CD4-positive, alpha-beta T cell treated with Interleukin-4 for 4 hours (primary cell): ENCODE measurements at regions not wholly inside any gene's neighbourhood (a gene's known extent, or its start where the extent isn't known, plus 50 kb on each side); places are given as distances from the start of the nearest gene placed in this dataset.

Experiments used
- DNase-seq: peaks from one replicate; pipeline ENCODE4 v3.0.0-alpha.2; 2020

DNA sequence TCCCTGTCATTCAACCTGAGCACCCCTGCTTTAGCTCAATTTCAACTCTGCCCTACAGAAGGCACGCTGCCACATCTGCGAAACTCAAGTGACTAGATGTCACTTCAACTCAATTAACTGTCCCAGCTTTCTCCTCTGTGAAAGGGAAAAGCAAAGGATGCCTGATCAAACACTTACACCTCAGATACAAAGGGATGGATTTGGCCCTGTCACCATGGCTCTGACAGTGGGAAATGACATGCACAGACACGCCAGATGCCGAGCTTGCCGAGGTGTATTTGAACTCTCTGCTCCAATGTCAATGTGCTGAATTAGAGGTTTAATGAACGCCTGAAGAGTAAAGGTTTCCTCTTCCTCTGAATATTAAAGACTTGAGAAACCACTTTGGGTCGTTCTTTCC, 481.1 kb downstream of the CBLN2 start:
- no peak for DNase-seq

DNA sequence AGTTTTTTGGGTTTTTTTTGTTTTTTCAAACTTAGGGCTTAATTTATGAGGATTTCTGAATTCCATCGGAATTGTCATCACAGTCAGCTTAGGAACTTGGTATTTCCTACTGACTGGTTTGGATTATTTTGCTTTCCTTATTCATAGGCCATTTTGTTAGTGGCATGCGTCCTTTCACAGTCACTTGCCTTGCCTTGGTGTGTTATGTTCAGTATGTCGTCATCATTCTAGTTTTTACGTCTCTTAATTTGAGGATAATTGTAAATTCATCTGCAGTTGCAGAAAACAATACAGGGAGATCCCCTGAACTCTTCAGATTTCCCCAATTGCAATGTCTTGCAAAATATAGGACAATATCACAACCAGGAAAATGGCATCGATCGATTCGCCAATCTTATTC, 485.3 kb downstream of the CBLN2 start:
- DNase-seq = no peak

DNA sequence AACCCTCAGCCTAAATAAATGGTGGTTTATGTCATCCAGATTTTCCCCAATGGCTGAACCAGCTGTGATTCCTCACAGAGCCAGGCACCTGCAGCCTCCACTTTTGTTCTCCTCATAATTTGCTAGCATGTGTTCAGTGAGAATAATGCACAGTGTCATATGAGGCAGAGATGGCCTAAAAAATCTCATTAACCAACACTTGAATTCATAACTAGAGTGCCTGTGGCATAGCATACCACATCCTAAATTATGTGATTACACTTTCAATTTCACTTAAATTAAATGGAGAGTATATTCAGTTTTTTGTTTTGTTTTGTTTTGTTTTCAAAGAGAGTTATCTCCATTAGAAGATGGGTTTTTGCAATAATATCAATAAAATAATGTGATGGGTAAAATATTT, 488.0 kb downstream of the CBLN2 start:
- DNase-seq = no peak

DNA sequence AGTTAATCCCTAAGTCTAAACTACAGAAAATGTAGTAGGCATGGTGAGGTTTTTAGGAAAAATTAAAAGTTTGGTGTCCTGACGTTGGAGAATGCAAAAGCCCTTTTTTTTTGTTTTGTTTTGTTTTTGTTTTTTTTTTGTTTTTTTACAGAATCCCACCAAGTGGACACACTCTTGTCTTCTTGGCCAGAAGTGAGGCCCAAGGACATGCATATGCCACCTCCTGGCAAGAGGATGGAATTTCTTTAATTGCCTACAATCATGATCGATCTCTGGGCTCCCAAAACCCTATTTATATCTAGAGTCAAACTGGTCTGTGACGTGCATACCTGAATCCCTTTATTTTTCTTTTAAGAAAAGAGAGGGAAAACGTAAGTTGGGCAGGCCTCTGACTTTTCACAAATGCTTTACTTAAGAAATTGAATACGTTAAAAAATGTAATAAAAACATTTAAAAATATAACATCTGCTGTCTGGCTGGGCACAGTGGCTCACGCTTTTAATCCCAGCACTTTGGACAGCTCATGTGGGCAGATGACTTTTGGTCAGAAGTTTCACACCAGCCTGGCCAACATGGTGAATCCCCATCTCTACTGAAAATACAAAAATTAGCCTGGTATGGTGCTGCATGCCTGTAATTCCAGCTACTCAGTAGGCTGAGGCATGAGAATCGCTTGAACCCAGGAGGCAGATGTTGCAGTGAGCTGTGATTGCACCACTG, 502.7 kb downstream of the CBLN2 start:
- DNase-seq = no peak

DNA sequence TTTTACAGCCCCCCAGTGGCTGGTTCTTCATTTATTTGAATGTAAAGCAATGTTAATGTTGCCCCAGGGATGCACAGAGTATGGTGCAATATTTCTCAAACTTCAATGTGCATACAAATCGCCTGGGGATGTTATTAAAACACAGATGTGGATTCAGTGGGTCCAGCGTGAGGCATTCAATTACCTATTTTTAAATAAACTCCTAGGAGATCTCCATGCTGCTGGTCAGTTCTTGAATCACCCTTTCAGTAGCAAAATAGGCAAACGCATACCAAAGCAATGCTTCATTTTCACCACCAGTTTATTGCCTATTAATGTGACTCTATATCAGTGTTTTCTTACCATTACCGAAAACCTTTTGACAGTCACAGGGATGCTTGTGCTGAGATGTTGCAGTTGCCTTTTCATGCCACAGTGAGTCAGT, 530.7 kb downstream of the CBLN2 start:
- no peak for DNase-seq

DNA sequence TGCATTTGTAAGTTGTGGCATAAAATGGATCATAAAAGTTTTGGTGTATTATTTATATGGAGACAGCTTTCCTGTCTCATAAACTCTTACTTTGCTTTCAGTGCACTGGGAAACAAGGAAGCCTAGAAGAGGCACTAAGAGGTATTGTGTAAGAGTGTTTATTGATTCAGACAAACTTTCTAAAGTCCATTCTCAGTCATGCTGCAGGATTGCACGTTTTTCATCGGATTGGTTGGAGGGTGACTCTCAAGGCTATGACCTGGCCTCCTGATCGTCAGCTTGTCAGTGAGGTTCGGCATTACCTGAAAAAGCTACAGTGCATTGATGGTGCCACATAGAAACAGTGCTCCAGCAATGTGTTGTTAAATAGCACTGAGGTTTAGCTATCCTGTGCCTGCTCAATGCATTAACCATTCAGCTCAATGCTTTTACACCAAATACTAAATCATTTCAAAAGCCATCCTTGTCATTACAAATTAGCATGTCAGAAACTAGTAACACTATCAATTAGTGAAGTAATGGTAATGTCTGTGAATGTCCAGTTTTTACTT, 545.5 kb downstream of the CBLN2 start:
- no peak for DNase-seq

DNA sequence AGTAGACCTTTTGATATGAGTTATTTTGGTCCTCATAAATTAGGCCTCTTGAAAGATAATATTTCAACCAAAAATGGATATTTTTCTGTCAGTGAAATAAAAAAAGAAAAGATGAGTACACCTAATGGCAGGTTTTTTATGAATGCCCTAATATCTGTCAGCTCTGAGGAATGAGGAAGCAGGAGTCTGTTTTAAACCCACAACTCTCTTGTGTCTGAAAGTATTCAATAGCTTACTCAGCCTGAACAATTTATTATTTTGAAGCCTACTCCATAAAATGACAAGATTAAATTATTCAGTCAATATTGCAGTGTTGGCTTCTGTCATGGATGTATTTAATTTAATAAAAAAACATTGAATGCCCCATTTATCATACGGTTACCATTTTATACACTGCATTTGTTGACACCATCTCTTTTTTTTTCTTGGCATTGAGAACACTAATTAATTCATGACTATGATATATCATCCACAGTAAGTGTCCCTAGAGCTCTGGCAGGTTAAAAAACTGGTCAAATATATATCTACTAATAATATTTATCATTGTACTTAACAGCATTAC, 548.2 kb downstream of the CBLN2 start:
- no peak for DNase-seq

DNA sequence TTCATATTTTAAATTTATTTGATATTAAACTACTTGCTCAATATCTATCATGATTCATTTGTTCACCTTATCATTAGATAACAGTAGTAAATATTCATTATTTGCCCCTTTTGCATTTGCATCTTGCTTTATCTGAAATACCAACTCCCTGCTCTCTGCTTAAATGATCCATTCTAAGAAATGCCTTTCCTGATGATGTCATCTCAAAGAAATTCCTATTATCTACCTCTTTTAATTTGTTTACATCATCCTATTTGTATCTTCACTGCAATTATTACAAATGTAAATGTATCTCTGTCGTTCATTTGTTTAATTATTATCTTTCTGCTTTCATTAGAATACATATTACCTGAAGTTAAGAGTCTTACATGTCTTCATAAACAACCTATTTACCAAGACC, 549.9 kb downstream of the CBLN2 start:
- DNase-seq = no peak

DNA sequence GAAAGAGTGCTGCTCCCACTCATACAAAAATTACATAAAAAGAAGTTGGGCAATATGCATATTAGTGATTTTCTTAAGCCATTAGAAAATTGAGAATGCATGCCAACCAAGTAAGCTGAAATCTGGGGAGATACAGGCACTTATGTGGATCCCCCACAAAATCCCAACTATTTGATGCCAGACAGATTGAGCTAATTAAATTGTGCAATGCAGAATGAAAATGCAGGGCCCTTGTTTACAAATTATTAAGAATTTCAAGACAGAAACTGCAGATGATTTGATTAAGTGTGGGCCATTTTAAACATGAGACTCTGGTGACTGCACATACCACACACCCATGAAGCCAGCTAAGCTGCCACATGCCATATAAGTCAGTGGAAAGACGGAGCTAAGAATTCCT, 554.5 kb downstream of the CBLN2 start:
- no peak for DNase-seq

DNA sequence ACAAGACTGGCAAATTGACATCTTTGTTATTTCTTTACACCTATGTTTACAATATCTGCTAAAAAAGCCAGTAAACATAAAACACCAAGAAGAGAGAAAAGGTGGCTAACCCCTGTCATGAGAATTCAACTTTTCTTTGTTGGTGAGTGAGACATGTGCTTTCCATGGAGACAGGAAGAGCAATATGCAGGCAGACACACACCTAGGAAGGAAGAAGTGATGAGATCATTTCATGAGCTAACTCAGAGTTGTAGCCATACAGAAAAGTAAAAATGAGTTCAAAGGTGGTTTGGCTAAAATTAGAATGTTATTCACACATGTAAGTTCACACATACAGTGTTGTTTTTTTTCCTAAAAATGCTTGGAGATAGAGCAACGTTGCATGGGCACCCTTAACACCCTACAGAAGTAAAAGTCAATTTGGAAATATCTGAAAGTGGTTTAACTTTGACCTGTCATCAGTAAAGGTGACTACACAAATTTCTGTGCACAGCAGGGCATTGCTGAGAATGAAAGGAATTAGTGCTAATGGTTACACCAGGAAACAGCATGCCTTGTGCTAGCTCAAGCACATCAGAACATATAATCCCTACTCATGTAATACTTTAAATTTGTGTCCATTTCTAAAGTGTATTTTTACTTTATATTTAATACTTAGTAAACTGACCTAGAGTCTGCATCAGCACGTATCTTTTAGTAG, 557.6 kb downstream of the CBLN2 start:
- no peak for DNase-seq

DNA sequence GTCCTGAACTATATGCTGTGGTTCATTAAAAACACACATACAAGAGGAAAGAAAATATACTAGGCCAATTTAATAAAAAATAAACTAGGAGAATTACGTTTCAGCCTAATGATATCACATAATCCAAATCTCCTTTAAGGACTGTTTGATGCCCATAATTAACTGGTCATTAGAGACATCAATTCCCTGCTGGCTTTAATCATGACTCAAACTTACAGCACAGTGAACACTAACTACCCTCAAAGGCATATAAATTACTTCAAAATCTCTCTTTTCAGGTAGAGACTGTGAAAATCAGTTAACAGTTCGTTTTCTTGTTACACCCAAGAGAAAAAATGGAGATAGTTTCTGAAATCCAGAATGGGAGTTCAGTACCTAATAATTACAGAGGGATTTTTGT, 567.4 kb downstream of the CBLN2 start:
- DNase-seq = no peak

DNA sequence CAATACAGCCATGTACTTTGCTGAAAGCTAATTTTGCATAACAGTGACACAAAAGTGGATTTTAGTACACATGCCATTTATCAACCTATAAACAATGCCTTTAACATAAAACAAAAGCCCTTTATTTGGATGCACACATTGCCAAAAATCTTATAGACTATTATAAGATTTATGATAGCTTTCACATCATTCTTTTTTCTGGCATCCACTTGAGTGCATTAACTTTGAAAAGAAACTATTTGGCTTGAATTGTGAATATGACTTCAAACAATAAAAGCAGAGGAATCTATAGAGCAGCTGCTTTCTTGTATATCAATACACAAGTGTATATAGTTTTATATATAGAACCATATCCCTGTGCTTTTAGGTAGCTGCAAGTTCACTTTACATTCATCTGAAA, 577.4 kb downstream of the CBLN2 start:
- DNase-seq = no peak

DNA sequence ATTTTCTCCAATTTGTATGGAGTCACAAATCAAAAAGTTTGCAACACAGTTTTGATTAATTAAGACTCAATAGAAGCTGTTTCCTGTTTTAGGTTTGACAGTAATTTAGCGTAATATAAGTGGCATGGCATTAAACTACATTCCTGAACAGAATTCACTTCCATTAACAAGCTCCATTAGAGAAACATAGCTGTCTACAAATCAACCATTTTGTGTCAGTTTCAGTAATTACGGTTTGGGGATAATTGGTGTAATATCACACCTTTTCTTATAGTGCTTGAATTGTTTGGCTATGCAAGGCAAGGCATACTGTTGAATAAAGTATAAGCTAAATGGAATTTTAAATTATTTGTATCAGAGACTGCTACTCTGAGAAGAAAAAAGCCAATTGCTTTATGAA, 585.5 kb downstream of the CBLN2 start:
- DNase-seq = no peak

DNA sequence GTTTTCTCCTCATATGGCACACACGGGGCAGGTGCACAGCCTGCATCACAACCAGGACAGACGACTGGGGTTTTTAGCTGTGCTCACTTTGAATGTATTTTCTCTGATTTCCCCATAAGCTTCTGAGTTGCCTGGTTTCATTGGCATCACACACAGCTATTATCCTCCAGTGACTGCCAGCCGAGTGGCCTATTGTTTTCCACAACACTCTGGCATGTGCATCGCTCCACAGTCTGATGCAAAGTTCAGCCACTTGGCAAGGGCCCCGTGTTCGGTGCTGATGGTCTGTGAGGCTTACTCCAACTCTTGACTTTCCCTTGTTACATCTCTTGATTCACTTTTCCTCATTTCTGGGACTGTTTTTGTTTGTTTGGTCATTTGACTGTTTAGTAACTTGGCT, 593.1 kb downstream of the CBLN2 start:
- no peak for DNase-seq

DNA sequence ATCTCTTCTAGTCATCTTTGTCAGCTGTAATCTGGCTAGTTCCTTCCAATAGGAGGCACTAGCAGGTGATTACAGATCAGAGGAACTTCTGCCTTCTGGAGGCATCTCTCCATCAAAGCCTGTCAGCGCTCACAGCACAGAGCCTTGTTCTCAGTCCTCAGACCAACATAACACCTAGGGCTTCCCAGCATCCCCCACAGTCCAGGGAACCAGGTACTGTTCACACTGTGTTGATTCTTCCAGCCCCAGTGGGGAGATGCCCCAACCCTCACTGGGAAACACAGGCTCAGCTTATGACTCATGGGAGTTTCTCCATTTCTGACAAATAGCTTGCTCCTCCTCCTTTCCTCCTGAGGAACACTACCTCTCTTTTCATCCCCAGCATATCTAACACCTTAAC, 601.7 kb downstream of the CBLN2 start:
- DNase-seq = no peak

DNA sequence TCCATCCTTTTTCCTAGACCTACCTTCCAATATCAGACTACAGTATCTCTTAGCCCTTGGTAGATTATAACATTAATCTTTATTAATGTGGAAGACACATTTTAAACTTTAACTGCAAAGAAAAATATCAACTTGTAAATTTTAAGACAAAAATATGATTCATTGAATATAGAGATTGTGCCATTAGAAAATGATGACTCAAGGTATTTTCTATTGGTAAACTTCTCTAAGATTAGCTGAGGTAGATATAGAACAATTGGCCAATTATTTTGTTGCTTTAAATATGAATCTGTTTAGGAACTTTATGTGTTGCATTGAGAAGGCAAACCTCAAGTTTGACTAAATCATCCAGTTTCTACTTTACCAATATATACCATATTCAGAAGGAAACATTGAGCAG, 604.7 kb downstream of the CBLN2 start:
- no peak for DNase-seq

DNA sequence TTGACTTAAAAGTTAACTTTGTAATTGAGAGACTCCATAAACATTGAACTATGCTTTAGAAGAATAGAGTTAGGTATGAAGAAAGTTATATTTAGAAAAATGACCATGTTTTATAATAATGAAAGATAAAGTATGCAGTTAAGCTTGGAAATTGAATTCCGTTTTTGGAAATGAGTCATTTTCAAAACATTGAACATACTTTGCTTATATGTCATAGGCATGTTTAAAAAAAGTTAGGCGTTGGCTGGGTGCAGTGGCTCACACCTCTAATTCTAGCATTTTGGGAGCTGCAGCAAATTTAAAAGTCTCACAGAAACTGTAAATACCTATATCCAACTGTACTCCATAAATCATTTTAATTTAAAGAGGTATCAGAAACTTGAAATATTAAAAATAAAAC, 607.4 kb downstream of the CBLN2 start:
- no peak for DNase-seq

DNA sequence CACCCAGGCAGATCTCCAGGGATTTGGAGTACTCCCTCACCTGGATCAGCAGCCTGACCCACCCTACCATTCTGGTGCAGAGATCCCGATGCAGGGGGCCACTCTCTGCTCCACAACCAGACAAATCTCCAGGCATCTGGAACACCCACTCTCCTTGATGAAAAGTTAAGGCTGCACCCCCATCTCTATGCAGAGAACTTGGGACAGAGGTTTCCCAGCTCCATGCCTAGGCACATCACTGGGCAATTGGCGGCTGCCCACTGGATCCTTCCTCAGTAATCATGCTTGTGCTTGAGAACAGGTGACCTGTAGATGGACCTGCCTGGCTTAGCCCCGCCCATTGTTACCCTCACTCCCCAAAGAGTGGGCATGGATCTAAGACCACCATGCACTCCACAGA, 624.9 kb downstream of the CBLN2 start:
- no peak for DNase-seq

DNA sequence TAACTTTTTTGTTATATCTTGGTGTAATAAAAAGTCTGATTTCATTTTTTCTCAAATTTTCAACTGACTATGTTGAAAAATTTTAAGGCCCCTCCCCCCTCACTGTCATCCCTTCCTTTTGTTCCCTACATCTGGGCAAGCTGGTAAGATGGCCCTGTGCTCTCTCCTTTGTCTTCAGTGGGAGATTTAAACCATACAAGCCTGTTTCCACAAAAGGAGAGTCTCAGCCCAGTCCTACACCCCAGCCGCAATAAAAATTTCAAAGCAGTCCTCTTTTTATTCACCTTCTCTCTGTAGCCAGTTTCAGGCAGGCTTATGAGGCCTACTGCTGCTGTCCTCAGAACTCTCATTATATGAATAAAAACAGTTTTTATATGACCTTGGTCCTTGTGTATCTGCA, 630.5 kb downstream of the CBLN2 start:
- DNase-seq = no peak

DNA sequence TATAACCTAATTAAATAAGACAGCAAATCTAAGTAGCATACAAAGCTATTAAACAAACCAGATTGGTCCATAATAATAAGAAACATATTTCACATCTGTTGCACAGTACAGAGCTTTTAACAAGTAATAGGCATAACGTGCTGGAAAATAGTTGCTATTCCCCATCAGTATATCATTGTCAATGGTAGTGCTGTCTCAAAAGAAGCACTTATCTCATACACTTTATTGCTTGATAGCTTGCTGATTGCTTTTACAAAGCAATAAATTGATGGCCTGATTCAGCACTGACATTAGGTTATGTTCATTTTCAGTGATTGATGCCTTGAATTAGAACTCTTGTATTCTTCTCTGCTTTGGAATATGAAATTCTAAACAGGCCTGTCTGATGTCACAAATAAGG, 641.7 kb downstream of the CBLN2 start:
- no peak for DNase-seq

DNA sequence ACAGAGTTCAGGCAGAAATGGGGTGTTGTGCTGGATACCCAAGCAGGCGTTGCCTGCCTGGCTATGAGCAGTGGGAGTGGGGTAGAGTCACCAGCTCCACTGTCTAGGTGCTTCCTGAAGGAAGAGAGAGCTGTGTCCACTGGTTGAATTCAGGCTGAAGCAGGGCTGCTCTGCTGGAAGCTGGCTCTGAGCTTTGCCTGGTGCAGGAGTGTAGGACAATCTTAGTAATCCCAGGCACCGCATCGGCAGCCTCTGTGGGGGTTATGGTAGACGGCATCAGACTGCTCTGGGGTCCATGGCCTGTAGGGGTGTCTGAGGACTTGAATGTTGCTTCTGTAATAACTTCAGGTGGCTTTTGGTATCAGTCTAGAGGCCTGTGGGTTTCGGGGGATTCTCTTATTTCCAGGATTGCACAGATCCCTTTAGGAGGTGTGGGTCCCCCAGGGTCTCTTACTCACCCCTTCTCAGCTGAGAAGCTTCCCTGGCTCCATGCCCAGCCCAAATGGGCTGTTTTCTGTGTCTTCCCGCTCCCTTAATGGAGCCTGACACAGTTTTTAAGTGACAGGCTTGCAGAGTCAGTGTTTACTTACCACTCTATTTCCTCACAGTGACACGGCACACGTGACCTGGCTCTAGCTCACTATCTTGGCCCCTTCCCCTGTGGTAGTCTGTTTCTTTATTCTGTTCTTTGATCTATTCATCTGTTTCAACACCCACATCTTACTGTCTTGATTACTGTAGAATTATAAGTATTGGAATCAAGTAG, 644.3 kb downstream of the CBLN2 start:
- no peak for DNase-seq

DNA sequence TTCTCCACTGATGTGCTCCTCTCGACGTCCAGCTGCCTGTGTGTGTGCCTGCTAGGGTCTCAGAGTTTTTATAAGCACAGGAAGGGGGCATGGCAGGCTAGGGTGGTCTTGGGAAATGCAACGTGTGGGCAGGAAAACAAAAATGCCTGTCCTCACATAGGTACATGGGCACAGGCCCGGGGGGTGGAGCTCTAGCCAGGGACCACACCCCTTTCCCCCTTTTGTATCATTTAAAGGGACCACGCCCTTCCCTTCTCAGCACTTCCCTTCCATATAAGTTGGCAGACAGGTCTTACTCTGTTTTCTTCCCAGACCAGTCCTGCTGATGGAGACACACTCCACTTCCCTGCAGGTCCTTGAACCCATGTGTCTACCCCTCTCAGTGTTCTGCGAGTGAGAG, 645.0 kb downstream of the CBLN2 start:
- no peak for DNase-seq

DNA sequence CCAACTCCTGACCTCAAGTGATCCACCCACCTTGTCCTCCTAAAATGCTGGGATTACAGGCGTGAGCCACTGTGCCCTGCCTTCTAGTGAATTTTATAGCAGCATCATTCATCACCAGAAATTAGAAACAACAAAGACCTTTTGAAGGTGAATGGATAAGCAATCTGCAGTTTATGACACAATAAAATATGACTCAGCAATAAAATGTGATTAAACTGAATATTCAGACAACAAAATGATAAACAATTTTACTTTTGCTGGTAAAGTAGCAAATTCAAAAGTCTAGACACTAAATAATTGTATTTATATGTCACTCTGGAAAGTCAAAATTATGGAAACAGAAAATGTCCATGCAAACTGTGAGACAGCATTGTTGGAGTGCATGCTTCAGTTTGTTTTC, 656.6 kb downstream of the CBLN2 start:
- no peak for DNase-seq

DNA sequence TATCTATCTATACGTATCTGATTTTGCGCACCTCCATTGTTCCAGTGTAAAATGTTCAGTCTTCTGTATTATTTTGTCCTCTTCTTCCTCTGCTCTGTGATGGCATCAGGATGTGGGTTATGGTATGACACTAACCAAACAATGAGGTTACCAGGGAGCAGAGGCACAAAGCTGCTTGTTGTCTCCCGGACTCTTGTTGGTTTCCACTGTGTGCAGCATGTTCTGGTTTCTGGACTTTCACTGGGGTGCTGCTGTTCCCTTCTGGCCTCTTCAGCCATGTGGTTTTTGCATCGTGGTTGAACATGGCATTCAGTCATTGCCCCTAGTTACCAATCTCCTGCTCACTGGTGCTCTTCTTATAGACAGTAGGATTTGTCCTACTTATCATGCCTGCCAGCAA, 665.9 kb downstream of the CBLN2 start:
- no peak for DNase-seq
